ENCODE measurements at regions not wholly inside any gene's neighbourhood (a gene's known extent, or its start where the extent isn't known, plus 50 kb on each side); places are given as distances from the start of the nearest gene placed in this dataset.

DNA sequence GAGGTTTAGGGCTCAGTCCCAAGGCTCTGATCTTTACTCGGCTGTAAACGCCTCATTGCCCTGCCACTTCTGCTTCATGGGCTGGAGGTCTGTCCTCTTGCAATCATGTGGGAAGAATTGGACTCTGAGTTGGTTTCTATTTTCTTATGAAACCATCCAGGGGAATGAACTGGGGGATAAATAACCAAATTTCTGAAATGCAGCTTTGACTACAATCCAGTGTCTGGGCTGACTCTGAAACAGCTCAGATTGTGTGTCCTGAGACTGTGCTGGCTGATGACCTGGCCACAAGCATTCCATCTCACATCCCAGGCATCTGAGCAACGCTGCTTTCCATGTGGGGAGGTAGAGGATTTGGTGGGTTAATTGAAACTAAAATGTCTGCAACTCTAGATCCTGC lies 71.0 kb upstream of the GALNT15 start:
- TF ChIP-seq EZH2 (IDR thresholded peaks at IDR 0.05; ENCODE audit: insufficient read depth, poor library complexity, severe bottlenecking), result no peak
- TF ChIP-seq EZH2phosphoT487 (IDR thresholded peaks at IDR 0.05; ENCODE audit: insufficient read depth, low read depth), result no peak

All from GM23248 (cell line).